HG03060 (cell line): ENCODE measurements at regions not wholly inside any gene's neighbourhood (a gene's known extent, or its start where the extent isn't known, plus 50 kb on each side); places are given as distances from the start of the nearest gene placed in this dataset.
A peak's percentile ranks its signal among the peaks of the same experiment; 100 is the strongest.
"Not testable (repeated sequence)": the region's sequence is repeated elsewhere in the genome, so short reads cannot be mapped to it uniquely, and the experiment has no call there.

Experiments
- ATAC-seq: cut with Tn5 transposase; IDR thresholded peaks from one replicate; pipeline ENCODE4 v1.9.1; 2021; ENCODE audit warnings: low read depth, moderate number of reproducible peaks; ENCODE audit not compliant: unreplicated experiment

GRCh38 chr2:182593394-182593975, 122.6 kb upstream of the DNAJC10 start:
- no peak for ATAC-seq

GRCh38 chr2:182594286-182594685, 121.8 kb upstream of the DNAJC10 start:
- no peak for ATAC-seq

GRCh38 chr2:182595650-182596049, 120.4 kb upstream of the DNAJC10 start:
- ATAC-seq: no peak

GRCh38 chr2:182597570-182598295, 118.3 kb upstream of the DNAJC10 start:
- no peak for ATAC-seq

GRCh38 chr2:182598626-182599025, 117.4 kb upstream of the DNAJC10 start:
- ATAC-seq: no peak

- no peak for ATAC-seq
These were observed 110.9 kb upstream of the DNAJC10 start for GRCh38 chr2:182605166-182605565.

- peak; percentile 61 for ATAC-seq
These were observed 109.1 kb upstream of the DNAJC10 start for GRCh38 chr2:182606728-182607681.

- ATAC-seq: no peak
These were observed 107.7 kb upstream of the DNAJC10 start for GRCh38 chr2:182608181-182608845.

GRCh38 chr2:182609005-182609404, 107.1 kb upstream of the DNAJC10 start:
- not testable (repeated sequence) for ATAC-seq

GRCh38 chr2:182610231-182610630, 105.8 kb upstream of the DNAJC10 start:
- no peak for ATAC-seq

- ATAC-seq: no peak
These were observed 105.0 kb upstream of the DNAJC10 start for GRCh38 chr2:182611009-182611408.

- no peak for ATAC-seq
These were observed 101.0 kb upstream of the DNAJC10 start for GRCh38 chr2:182615036-182615435.

GRCh38 chr2:182616471-182617393, 99.3 kb upstream of the DNAJC10 start:
- ATAC-seq: no peak

GRCh38 chr2:182618672-182619079, 97.4 kb upstream of the DNAJC10 start:
- no peak for ATAC-seq

- no peak for ATAC-seq
These were observed 96.8 kb upstream of the DNAJC10 start for GRCh38 chr2:182619276-182619675.

- ATAC-seq: no peak
These were observed 94.9 kb upstream of the DNAJC10 start for GRCh38 chr2:182621191-182621590.

- ATAC-seq: no peak
These were observed 94.2 kb upstream of the DNAJC10 start for GRCh38 chr2:182621810-182622209.

GRCh38 chr2:182622231-182622630, 93.8 kb upstream of the DNAJC10 start:
- ATAC-seq: no peak

GRCh38 chr2:182625814-182626213, 90.2 kb upstream of the DNAJC10 start:
- no peak for ATAC-seq

GRCh38 chr2:182628916-182629315, 87.1 kb upstream of the DNAJC10 start:
- no peak for ATAC-seq
